ENCODE measurements at regions not wholly inside any gene's neighbourhood (a gene's known extent, or its start where the extent isn't known, plus 50 kb on each side); places are given as distances from the start of the nearest gene placed in this dataset.

GRCh38 chr2:82795446-82795845 lies 1663.6 kb downstream of the SUCLG1 start:
- no peaks in the 10 kb centered on the region for H3K4me1 ChIP-seq (ENCODE audit: control insufficient read depth, extremely low read depth, insufficient read depth, low read length)
- H3K9ac ChIP-seq (ENCODE audit: insufficient read depth, low read length): no peak overlapping the region
- no peaks in the 10 kb centered on the region for H4K20me1 ChIP-seq (ENCODE audit: control insufficient read depth, extremely low read depth, insufficient read depth, low read length)
- no peak overlapping the region for H3K27ac ChIP-seq (ENCODE audit: insufficient read depth, low read length)
- no peak overlapping the region for H2AFZ ChIP-seq (ENCODE audit: low read length)
- H3K9me3 ChIP-seq (ENCODE audit: control insufficient read depth, insufficient read depth, low read depth, low read length): no peaks in the 10 kb centered on the region
- no peaks in the 10 kb centered on the region for H3K36me3 ChIP-seq (ENCODE audit: control insufficient read depth, insufficient read depth, low read length)
- TF ChIP-seq EZH2 (IDR thresholded peaks at IDR 0.05; ENCODE audit: low read length, missing control alignments) (no peak), CTCF (conservative IDR thresholded peaks at IDR 0.05 in 1 of 2, IDR thresholded peaks at IDR 0.05 in 1 of 2; ENCODE audit: low read depth in 1 of 2, low read length in 2 of 2) (no peak)
- no peak overlapping the region for H3K4me3 ChIP-seq (replicated peaks in 1 of 4; ENCODE audit: control extremely low read depth in 1 of 4, insufficient read depth in 1 of 4, low read depth in 3 of 4, low read length in 4 of 4)
- no peaks in the 10 kb centered on the region for H3K79me2 ChIP-seq (ENCODE audit: control insufficient read depth, insufficient read depth, low read length)
- no peak overlapping the region for H3K4me2 ChIP-seq (ENCODE audit: extremely low read depth, insufficient read depth, low read length)
- no peaks in the 10 kb centered on the region for H3K27me3 ChIP-seq (ENCODE audit: control insufficient read depth, insufficient read depth, low read length)
- peak; percentile 61 to 77 for DNase-seq (ENCODE audit: low read depth in 2 of 2)

- Histone ChIP-seq H2AFZ (ENCODE audit: low read length) (no peak overlapping the region), H3K4me1 (ENCODE audit: control insufficient read depth, extremely low read depth, insufficient read depth, low read length) (no peaks in the 10 kb centered on the region), H3K27ac (ENCODE audit: insufficient read depth, low read length) (no peak overlapping the region), H3K4me2 (ENCODE audit: extremely low read depth, insufficient read depth, low read length) (no peak overlapping the region), H4K20me1 (ENCODE audit: control insufficient read depth, extremely low read depth, insufficient read depth, low read length) (no peaks in the 10 kb centered on the region), H3K9me3 (ENCODE audit: control insufficient read depth, insufficient read depth, low read depth, low read length) (no peaks in the 10 kb centered on the region), H3K4me3 (replicated peaks in 1 of 4; ENCODE audit: control extremely low read depth in 1 of 4, insufficient read depth in 1 of 4, low read depth in 3 of 4, low read length in 4 of 4) (no peak overlapping the region), H3K27me3 (ENCODE audit: control insufficient read depth, insufficient read depth, low read length) (no peaks in the 10 kb centered on the region), H3K79me2 (ENCODE audit: control insufficient read depth, insufficient read depth, low read length) (no peaks in the 10 kb centered on the region), H3K9ac (ENCODE audit: insufficient read depth, low read length) (no peak overlapping the region), H3K36me3 (ENCODE audit: control insufficient read depth, insufficient read depth, low read length) (no peaks in the 10 kb centered on the region)
- no peak for TF ChIP-seq EZH2 (IDR thresholded peaks at IDR 0.05; ENCODE audit: low read length, missing control alignments)
- no peak for TF ChIP-seq CTCF (conservative IDR thresholded peaks at IDR 0.05 in 1 of 2, IDR thresholded peaks at IDR 0.05 in 1 of 2; ENCODE audit: low read depth in 1 of 2, low read length in 2 of 2)
- DNase-seq (ENCODE audit: low read depth in 2 of 2): no peak
Observed at GRCh38 chr2:82793711-82794435, 1665.2 kb downstream of the SUCLG1 start.

- Histone ChIP-seq H3K9me3 (ENCODE audit: control insufficient read depth, insufficient read depth, low read depth, low read length) (no peaks in the 10 kb centered on the region), H3K27ac (ENCODE audit: insufficient read depth, low read length) (no peak overlapping the region), H2AFZ (ENCODE audit: low read length) (no peak overlapping the region), H3K9ac (ENCODE audit: insufficient read depth, low read length) (no peak overlapping the region), H3K4me1 (ENCODE audit: control insufficient read depth, extremely low read depth, insufficient read depth, low read length) (no peaks in the 10 kb centered on the region), H3K27me3 (ENCODE audit: control insufficient read depth, insufficient read depth, low read length) (no peaks in the 10 kb centered on the region), H3K79me2 (ENCODE audit: control insufficient read depth, insufficient read depth, low read length) (no peaks in the 10 kb centered on the region), H3K36me3 (ENCODE audit: control insufficient read depth, insufficient read depth, low read length) (no peaks in the 10 kb centered on the region), H3K4me2 (ENCODE audit: extremely low read depth, insufficient read depth, low read length) (no peak overlapping the region), H3K4me3 (replicated peaks in 1 of 4; ENCODE audit: control extremely low read depth in 1 of 4, insufficient read depth in 1 of 4, low read depth in 3 of 4, low read length in 4 of 4) (no peak overlapping the region), H4K20me1 (ENCODE audit: control insufficient read depth, extremely low read depth, insufficient read depth, low read length) (no peaks in the 10 kb centered on the region)
- TF ChIP-seq EZH2 (IDR thresholded peaks at IDR 0.05; ENCODE audit: low read length, missing control alignments): no peak
- TF ChIP-seq CTCF (conservative IDR thresholded peaks at IDR 0.05 in 1 of 2, IDR thresholded peaks at IDR 0.05 in 1 of 2; ENCODE audit: low read depth in 1 of 2, low read length in 2 of 2): no peak
- DNase-seq (ENCODE audit: low read depth in 2 of 2): no peak
Observed at GRCh38 chr2:82792316-82792715, 1666.8 kb downstream of the SUCLG1 start.

Measured in fibroblast of lung (primary cell).